Lower leg skin (tissue), 4 donors: ENCODE measurements at regions not wholly inside any gene's neighbourhood (a gene's known extent, or its start where the extent isn't known, plus 50 kb on each side); places are given as distances from the start of the nearest gene placed in this dataset.

Experiments used
- DNase-seq, 2 donors: peaks; one replicate each; pipeline ENCODE4 v3.0.0-alpha.2; 2019; ENCODE audit warnings: low spot score in 2 of 2
- H3K4me3 ChIP-seq: fragments of 200-600 bp; sonication (generic); 2 replicates; pipeline ENCODE4 v1.5.1; 2017; ENCODE audit warnings: mild to moderate bottlenecking, low read depth; ENCODE audit not compliant: poor library complexity, severe bottlenecking
- CTCF ChIP-seq, 3 donors: fragments of 450-650 bp; IDR thresholded peaks; one replicate each; pipeline ENCODE4 v1.5.1; 2016; ENCODE audit warnings: antibody characterized with exemption in 3 of 3, mild to moderate bottlenecking in 3 of 3, moderate library complexity in 2 of 3
- POLR2A ChIP-seq, 2 donors: fragments of 450-650 bp; IDR thresholded peaks; one replicate each; pipeline ENCODE4 v1.6.1; 2016 to 2017; ENCODE audit warnings: antibody characterized with exemption in 2 of 2, mild to moderate bottlenecking in 1 of 2, moderate library complexity in 1 of 2
- WGBS, 2 donors: methylation state at CpG; one replicate each; pipeline ENCODE4 v1.1.5; 2018; 5-methylcytosine and 5-hydroxymethylcytosine counted together
- intact Hi-C: fragments of 100-400 bp; cut with DNase I; formaldehyde crosslinking; loops from one replicate; pipeline ENCODE4 v1.15.0; 2023; ENCODE audit warnings: low total_unique reads

GRCh38 chr18:65365245-65365980 lies 385.4 kb upstream of the CDH7 start:
- intact Hi-C loops, result no loop called here
- TF ChIP-seq CTCF (IDR thresholded peaks at IDR 0.05) (no peak), POLR2A (IDR thresholded peaks at IDR 0.05) (no peak)
- DNase-seq, result no peak
- no peak overlapping the region for H3K4me3 ChIP-seq
- 21 to 54% methylated on average over 1 of the region's 1 CpG for WGBS, 2 donors

- no peak for DNase-seq
- intact Hi-C loops, result no loop called here
- H3K4me3 ChIP-seq, result no peak overlapping the region
- TF ChIP-seq CTCF (IDR thresholded peaks at IDR 0.05), result no peak
- no peak for TF ChIP-seq POLR2A (IDR thresholded peaks at IDR 0.05)
- WGBS, 2 donors, result 62 to 64% methylated on average over 4 of the region's 4 CpGs
These were observed 386.7 kb upstream of the CDH7 start for GRCh38 chr18:65363911-65364632.

GRCh38 chr18:65363011-65363410 lies 387.8 kb upstream of the CDH7 start:
- TF ChIP-seq CTCF (IDR thresholded peaks at IDR 0.05), result no peak
- no peak for TF ChIP-seq POLR2A (IDR thresholded peaks at IDR 0.05)
- intact Hi-C loops, result no loop called here
- no peak for DNase-seq
- 91 to 93% methylated on average over 3 of the region's 3 CpGs for WGBS, 2 donors
- no peak overlapping the region for H3K4me3 ChIP-seq

- intact Hi-C loops, result no loop called here
- DNase-seq, result no peak
- WGBS, 2 donors, result 76 to 83% methylated on average over 1 of the region's 1 CpG
- H3K4me3 ChIP-seq, result no peak overlapping the region
- no peak for TF ChIP-seq POLR2A (IDR thresholded peaks at IDR 0.05)
- TF ChIP-seq CTCF (IDR thresholded peaks at IDR 0.05), result no peak
These were observed 391.3 kb upstream of the CDH7 start for GRCh38 chr18:65359479-65359878.

- intact Hi-C loops, result no loop called here
- 69 to 87% methylated on average over 3 of the region's 3 CpGs for WGBS, 2 donors
- no peak for DNase-seq
- TF ChIP-seq CTCF (IDR thresholded peaks at IDR 0.05), result no peak
- no peak for TF ChIP-seq POLR2A (IDR thresholded peaks at IDR 0.05)
- no peak overlapping the region for H3K4me3 ChIP-seq
These were observed 392.5 kb upstream of the CDH7 start for GRCh38 chr18:65358306-65358705.
